PFSK-1 (cell line): ENCODE measurements at regions not wholly inside any gene's neighbourhood (a gene's known extent, or its start where the extent isn't known, plus 50 kb on each side); places are given as distances from the start of the nearest gene placed in this dataset.

ENCODE experiments used
- FOXP2 ChIP-seq: optimal IDR thresholded peaks from 2 replicates; pipeline ENCODE3; 2011; ENCODE audit warnings: borderline replicate concordance, control low read depth, inconsistent platforms; ENCODE audit not compliant: insufficient read depth; ENCODE audit errors: extremely low read length, extremely low read depth
- POLR2AphosphoS5 ChIP-seq: IDR thresholded peaks from 2 replicates; pipeline ENCODE4 v1.6.1; 2012; ENCODE audit warnings: low read depth, mild to moderate bottlenecking, control low read depth, low read length, moderate library complexity
- SIN3A ChIP-seq: IDR thresholded peaks from 2 replicates; pipeline ENCODE4 v1.6.1; 2012; ENCODE audit warnings: mild to moderate bottlenecking, low read length, moderate library complexity, borderline replicate concordance; ENCODE audit not compliant: insufficient read depth
- TF ChIP-seq, protein P1 (sequence below), 2 experiments: IDR thresholded peaks; 2 replicates each; pipeline versions ENCODE4 v1.6.1 to v1.8.0; 2011 to 2012; ENCODE audit warnings: low read depth in 2 of 2, low read length in 2 of 2, control low read depth in 1 of 2, inconsistent platforms in 1 of 2, mild to moderate bottlenecking in 1 of 2, moderate library complexity in 1 of 2; ENCODE audit not compliant: insufficient read depth in 1 of 2

DNA sequence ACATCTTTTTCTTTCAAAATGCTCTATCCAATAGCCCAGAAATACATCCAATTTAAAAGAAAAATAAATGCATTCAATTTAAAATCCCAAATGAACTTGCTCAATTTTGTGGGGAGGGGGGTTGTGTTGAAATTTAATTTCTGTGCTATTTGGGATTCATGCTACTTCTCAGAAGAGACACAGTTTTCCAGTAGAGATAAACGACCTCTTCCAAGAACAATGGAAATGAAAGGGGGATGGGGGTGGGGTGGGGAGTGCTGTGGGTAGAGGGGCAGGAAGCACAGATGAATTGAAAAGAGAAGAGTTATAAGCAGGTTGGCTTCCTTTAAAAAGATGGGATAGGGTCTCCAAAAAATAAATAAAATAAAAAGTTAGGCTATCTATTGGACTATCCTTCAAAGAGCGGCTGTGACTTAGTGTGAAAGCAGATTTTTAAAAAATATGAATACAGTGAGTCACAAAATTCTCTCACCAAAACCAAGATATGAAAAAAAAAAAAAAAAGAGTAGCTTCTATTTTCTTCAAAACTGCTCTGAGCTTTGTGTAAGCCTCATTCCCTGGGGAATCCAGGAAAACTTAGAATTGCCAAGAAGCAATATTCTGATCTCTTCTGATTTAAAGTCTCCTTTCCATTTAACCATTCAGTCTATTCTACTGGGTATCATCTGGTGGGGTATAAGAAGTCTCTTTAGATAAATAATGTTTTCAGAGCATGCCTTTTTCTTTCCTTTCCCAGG lies 324.3 kb downstream of the PTTG2 start:
- TF ChIP-seq, protein P1, sequence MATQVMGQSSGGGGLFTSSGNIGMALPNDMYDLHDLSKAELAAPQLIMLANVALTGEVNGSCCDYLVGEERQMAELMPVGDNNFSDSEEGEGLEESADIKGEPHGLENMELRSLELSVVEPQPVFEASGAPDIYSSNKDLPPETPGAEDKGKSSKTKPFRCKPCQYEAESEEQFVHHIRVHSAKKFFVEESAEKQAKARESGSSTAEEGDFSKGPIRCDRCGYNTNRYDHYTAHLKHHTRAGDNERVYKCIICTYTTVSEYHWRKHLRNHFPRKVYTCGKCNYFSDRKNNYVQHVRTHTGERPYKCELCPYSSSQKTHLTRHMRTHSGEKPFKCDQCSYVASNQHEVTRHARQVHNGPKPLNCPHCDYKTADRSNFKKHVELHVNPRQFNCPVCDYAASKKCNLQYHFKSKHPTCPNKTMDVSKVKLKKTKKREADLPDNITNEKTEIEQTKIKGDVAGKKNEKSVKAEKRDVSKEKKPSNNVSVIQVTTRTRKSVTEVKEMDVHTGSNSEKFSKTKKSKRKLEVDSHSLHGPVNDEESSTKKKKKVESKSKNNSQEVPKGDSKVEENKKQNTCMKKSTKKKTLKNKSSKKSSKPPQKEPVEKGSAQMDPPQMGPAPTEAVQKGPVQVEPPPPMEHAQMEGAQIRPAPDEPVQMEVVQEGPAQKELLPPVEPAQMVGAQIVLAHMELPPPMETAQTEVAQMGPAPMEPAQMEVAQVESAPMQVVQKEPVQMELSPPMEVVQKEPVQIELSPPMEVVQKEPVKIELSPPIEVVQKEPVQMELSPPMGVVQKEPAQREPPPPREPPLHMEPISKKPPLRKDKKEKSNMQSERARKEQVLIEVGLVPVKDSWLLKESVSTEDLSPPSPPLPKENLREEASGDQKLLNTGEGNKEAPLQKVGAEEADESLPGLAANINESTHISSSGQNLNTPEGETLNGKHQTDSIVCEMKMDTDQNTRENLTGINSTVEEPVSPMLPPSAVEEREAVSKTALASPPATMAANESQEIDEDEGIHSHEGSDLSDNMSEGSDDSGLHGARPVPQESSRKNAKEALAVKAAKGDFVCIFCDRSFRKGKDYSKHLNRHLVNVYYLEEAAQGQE (IDR thresholded peaks at IDR 0.05; ENCODE audit: insufficient read depth in 1 of 2, low read depth in 2 of 2, low read length in 2 of 2), result no peak
- TF ChIP-seq POLR2AphosphoS5, result no peak
- no peak for TF ChIP-seq SIN3A
- TF ChIP-seq FOXP2, result no peak
